T-helper 1 cell treated with Interleukin-12 subunit alpha and Interleukin-12 subunit beta and Interleukin-4 antibody, amounts not matched to agents 30 μg/mL and 1 μg/mL, for 36 hours (primary cell): ENCODE measurements at regions not wholly inside any gene's neighbourhood (a gene's known extent, or its start where the extent isn't known, plus 50 kb on each side); places are given as distances from the start of the nearest gene placed in this dataset.

ENCODE experiments used
- H3K27ac Mint-ChIP-seq: one replicate; pipeline ENCODE4 v1.8.0; 2021; ENCODE audit warnings: mild to moderate bottlenecking, mixed read lengths
- H3K27me3 Mint-ChIP-seq: one replicate; pipeline ENCODE4 v1.8.0; 2021; ENCODE audit warnings: low read depth, mixed read lengths
- H3K36me3 Mint-ChIP-seq: one replicate; pipeline ENCODE4 v1.8.0; 2021; ENCODE audit warnings: low read depth, mixed read lengths
- H3K4me1 Mint-ChIP-seq: one replicate; pipeline ENCODE4 v1.8.0; 2021; ENCODE audit warnings: low read depth, mixed read lengths
- H3K4me3 Mint-ChIP-seq: one replicate; pipeline ENCODE4 v1.8.0; 2021; ENCODE audit warnings: mild to moderate bottlenecking, moderate library complexity, mixed read lengths
- H3K9me3 Mint-ChIP-seq: one replicate; pipeline ENCODE4 v1.8.0; 2021; ENCODE audit warnings: mixed read lengths

DNA sequence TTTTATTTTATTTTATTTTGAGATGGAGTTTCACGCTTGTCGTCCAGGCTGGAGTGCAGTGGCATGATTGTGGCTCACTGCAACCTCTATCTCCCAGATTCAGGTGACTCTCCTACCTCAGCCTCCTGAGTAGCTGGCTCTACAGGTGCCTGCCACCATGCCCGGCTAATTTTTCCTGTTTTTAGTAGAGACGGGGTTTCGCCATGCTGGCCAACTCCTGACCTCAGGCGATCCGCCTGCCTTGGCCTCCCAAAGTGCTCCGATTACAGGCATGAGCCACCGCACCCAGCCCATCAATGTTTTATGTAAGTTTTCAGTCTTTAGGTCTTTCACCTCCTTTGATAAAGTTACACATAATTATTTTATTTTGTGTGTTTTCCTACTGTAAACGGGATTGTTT is 154.6 kb downstream of the COPRS start:
- Mint-ChIP-seq H3K27me3 (peaks cover 18% of the 10 kb centered on the region), H3K9me3 (no peaks in the 10 kb centered on the region), H3K4me1 (no peaks in the 10 kb centered on the region), H3K27ac (no peak overlapping the region), H3K36me3 (no peaks in the 10 kb centered on the region), H3K4me3 (no peak overlapping the region)

DNA sequence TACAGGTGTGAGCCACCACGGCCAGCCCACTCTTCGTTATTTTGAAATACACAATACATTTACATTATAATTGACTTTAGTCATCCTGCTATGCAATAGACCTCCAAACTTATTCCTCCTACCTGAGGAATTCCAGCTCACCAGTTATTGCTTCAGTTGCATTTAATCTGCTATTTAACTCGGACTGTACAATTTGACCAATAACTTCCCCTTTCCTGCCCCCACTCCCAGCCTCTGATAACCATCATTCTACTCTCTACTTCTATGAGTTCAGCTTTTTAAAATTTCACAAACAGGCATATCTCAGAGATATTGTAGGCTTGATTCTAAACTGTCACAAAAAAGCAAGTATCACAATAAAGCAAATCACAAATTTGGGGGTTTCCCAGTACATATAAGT is 157.0 kb downstream of the COPRS start:
- no peak overlapping the region for H3K4me3 Mint-ChIP-seq
- H3K9me3 Mint-ChIP-seq: no peaks in the 10 kb centered on the region
- no peaks in the 10 kb centered on the region for H3K36me3 Mint-ChIP-seq
- peaks cover 18% of the 10 kb centered on the region for H3K27me3 Mint-ChIP-seq
- no peaks in the 10 kb centered on the region for H3K4me1 Mint-ChIP-seq
- H3K27ac Mint-ChIP-seq: no peak overlapping the region

DNA sequence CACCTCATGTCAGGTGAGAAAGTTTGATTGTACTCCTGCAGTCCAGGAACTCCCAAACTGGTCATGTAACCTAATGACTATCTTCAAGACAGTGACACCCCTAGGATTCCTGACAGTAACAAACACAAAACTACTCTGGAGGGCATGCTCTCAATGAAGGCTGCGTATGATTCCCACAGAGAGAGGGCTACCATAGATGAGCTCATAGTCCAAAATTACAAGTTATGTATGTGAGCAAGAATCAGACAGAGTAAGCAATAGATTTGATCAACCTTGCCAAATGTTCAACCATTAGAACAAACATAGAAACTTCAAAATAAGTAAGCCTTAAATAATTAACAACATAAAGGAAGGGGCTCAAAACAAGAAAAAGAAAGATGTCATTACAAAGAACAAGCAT is 158.1 kb downstream of the COPRS start:
- Mint-ChIP-seq H3K4me1 (no peaks in the 10 kb centered on the region), H3K9me3 (no peaks in the 10 kb centered on the region), H3K27ac (no peak overlapping the region), H3K36me3 (no peaks in the 10 kb centered on the region), H3K4me3 (no peak overlapping the region), H3K27me3 (peaks cover 14% of the 10 kb centered on the region)

DNA sequence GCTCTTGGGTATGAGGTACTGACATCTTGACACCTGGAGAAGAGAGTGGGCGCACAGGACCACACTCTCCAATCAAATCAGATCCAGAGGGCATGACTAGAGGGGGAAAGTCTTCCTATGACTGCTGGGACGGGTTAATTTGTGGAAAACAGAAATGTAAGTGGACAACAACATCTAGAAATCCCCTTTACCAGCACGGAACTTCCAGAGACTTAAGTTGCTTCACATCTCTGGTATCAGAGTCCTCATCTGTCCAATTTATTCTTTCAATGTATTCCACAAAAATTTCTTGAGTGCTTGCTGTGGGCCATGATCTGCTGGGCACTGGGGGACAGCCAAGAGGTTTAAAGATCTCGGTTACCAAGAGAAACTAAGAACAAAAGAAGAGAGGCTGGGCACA is 159.2 kb downstream of the COPRS start:
- no peak overlapping the region for H3K27ac Mint-ChIP-seq
- H3K27me3 Mint-ChIP-seq: peaks cover 14% of the 10 kb centered on the region
- H3K4me1 Mint-ChIP-seq: no peaks in the 10 kb centered on the region
- no peaks in the 10 kb centered on the region for H3K36me3 Mint-ChIP-seq
- H3K9me3 Mint-ChIP-seq: no peaks in the 10 kb centered on the region
- no peak overlapping the region for H3K4me3 Mint-ChIP-seq

DNA sequence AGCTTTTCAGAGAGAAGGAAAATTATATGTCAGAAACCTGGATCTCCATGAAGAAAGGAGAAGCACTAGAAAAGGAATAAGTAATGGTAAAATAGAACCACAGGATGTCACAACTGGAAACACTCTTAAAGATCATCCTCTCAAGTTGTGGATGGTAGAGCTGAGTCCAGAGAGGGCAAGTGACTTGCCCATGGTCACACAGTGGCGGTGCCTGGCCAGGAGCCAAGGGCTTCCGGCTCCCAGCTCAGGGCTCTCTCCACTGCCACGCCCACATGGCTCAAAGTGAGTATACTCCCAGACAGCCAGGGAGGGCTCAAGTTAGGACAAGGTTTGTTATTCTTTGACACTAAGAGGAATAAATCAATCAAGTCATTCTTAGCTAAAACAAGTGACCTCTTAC is 159.8 kb downstream of the COPRS start:
- peaks cover 14% of the 10 kb centered on the region for H3K27me3 Mint-ChIP-seq
- H3K9me3 Mint-ChIP-seq: no peaks in the 10 kb centered on the region
- H3K36me3 Mint-ChIP-seq: no peaks in the 10 kb centered on the region
- H3K4me3 Mint-ChIP-seq: no peak overlapping the region
- H3K4me1 Mint-ChIP-seq: no peaks in the 10 kb centered on the region
- H3K27ac Mint-ChIP-seq: no peak overlapping the region

DNA sequence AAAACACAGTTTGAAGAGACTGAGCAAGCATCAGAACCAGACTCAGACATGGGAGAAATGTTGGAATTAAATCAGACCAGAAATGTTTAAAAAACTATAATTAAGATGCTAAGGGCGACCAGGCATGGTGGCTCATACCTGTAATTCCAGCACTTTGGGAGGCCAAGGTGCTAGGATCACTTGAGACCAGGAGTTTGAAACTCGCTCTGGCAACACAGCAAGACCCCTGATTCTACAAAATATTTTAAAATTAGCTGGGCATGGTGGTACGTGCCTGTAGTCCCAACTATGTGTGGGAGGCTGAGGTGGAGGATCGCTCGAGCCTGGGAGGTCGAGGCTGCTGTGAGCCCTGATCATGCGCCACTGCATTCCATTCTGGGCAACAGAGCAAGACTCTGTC is 160.3 kb downstream of the COPRS start:
- Mint-ChIP-seq H3K27me3 (peaks cover 13% of the 10 kb centered on the region), H3K36me3 (no peaks in the 10 kb centered on the region), H3K27ac (no peak overlapping the region), H3K4me1 (no peaks in the 10 kb centered on the region), H3K9me3 (no peaks in the 10 kb centered on the region), H3K4me3 (no peak overlapping the region)

DNA sequence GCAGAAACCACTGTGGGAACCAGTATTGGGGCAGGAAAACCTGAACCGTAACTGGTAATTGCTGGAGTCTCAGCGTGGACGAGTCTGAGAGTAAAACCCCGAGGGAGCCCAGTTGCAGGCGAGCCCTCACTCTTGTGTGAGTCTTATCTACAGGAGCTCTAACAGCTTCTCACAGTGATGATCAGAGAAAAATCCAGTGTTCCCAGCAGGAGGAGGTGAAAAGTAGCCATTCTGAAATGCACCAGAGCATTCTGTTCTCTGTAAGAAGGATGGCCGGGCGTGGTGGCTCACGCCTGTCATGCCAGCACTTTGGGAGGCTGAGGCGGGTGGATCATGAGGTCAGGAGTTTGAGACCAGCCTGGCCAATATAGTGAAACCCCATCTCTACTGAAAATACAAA is 161.2 kb downstream of the COPRS start:
- no peaks in the 10 kb centered on the region for H3K36me3 Mint-ChIP-seq
- H3K4me1 Mint-ChIP-seq: no peaks in the 10 kb centered on the region
- H3K4me3 Mint-ChIP-seq: no peak overlapping the region
- peaks cover 7% of the 10 kb centered on the region for H3K27me3 Mint-ChIP-seq
- H3K27ac Mint-ChIP-seq: no peak overlapping the region
- no peaks in the 10 kb centered on the region for H3K9me3 Mint-ChIP-seq

DNA sequence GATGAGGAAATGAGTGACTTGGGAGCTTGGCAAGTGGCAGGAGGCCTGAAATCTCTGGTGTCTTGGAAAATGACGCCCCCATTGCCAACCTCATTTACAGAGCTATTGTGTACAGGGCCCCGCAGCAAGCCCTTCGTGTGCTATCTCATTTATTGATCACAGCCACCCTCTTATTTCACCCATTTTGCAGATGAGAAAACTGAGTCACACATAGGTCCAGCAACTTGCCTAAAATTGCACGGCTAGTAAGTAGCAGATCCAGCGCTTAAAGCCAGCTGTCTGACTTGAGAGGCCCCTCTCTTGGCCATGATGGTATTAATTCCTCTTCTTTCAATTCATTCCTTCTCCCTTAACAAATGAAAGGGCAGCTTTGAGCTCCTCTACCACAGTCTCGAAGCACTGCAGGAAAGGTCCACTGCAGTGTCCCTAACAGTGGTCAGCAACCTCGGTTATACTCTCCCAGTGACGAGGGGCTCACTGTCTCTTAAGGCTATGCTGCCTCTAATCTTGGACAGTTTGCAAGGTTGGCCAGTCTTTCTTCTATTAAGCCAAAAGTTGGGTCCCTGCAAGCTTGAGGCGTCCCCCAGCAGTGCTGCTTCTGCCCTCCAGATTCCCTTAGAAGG is 162.2 kb downstream of the COPRS start:
- Mint-ChIP-seq H3K9me3 (no peaks in the 10 kb centered on the region), H3K4me1 (no peaks in the 10 kb centered on the region), H3K27me3 (peaks cover 7% of the 10 kb centered on the region), H3K36me3 (no peaks in the 10 kb centered on the region), H3K27ac (no peak overlapping the region), H3K4me3 (no peak overlapping the region)

DNA sequence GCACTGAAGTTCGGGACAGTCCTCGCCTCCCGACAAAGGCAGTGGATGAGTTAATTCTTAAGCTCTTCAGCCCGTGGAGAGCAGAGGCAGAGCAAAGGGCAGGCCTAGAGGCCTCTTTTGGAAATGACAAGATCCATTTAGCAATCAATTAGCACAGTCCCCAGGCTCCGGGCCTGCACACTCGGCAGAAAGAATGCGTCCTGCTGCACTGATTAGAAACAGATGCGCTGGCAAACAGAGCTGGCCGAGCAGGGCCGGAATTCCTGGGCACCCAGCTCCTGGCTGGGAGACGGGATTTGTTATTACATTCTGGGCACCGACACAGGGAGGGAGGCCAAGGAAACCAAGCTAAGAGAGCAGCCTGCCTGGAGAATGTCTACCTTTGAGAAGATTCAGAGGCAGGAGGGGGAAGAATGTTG is 162.9 kb downstream of the COPRS start:
- Mint-ChIP-seq H3K4me3 (no peak overlapping the region), H3K27me3 (peaks cover 6% of the 10 kb centered on the region), H3K9me3 (no peaks in the 10 kb centered on the region), H3K27ac (no peak overlapping the region), H3K4me1 (no peaks in the 10 kb centered on the region), H3K36me3 (no peaks in the 10 kb centered on the region)

DNA sequence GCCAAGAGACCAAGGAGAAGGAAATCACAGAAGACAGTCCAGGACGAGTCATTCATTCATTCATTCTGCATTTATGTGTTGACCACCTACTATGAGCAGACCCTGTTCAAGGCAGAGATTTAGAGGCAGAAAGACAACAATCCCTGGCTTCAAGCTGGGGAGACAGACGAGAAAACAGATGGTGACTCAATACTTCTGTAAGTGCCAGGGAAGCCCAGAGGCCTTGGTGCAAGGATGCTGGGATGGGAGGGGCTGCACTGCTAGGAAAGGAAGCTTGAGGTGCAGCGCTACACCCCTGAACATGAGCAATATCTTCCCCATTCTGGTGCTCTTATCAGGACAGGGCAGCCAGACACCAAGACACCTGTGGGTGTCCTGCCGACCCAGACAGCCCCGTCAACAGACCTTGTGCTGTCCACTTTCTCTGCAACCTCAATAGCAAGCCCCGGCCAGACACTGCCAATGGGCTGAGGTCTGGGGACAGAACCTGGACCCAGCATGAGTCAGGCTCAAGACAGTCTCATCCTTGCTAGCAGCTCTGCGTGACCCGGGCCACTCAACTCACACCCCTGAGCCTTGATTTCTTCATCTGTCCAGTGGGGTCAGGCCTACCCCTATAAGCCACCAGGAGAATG is 163.5 kb downstream of the COPRS start:
- H3K27me3 Mint-ChIP-seq: peaks cover 3% of the 10 kb centered on the region
- H3K4me3 Mint-ChIP-seq: no peak overlapping the region
- no peaks in the 10 kb centered on the region for H3K36me3 Mint-ChIP-seq
- no peaks in the 10 kb centered on the region for H3K9me3 Mint-ChIP-seq
- no peak overlapping the region for H3K27ac Mint-ChIP-seq
- no peaks in the 10 kb centered on the region for H3K4me1 Mint-ChIP-seq

DNA sequence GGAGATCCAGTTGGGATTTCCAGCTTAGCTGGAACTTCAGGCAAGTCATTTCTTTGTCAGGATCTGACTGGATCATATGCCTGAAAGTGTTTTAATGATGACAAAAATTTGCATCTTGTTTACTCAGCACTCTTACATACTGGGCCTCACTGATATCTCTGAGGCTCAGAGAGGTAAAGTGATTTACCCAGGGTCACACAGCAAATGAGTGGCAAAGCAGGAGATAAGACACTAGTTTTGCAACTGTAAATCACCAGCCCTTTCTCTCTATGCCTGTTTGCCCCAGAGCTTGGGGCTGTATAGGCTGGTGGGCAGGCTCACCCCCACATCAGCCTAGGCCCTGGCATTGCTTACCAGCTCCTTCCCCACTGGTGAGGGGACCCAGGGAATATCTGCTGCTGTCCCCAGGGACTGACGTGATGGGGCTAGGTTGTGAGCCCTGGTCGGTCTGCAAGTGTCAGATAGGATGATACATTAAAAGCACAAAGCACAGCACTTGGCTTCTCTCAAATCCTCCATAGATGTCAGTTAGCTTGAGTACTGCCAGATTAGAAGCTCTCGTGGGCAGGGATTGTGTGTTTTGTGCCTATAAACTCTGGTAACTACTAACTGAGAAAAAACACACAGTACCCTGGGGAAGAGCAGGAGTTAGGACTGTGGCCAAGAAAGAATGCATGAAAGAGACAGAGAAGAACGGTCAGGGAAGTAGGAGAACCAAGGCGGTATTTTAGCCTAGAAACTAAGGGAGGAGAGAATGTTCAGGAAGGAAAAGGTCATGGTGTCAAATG is 165.4 kb downstream of the COPRS start:
- Mint-ChIP-seq H3K36me3 (no peaks in the 10 kb centered on the region), H3K27ac (no peak overlapping the region), H3K9me3 (no peaks in the 10 kb centered on the region), H3K4me3 (no peak overlapping the region), H3K27me3 (no peaks in the 10 kb centered on the region), H3K4me1 (no peaks in the 10 kb centered on the region)

DNA sequence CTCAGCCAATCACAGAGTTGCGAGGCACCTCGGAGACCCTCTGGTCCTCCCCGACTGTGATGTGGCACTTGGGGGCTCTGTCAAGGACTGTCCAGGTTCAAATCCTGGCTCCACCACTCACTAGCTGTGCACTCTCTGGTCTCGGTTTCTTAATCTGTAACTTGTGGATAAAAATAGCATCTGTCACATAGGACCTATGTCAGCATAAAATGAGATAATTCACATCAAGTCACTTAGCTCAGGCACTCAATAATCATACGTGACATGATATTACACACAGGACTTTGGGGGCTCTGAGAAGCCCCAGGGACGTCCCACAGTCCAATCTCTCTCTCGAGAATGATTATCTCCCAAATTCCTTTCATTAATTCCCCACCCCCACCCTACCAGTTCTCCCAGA is 166.4 kb downstream of the COPRS start:
- Mint-ChIP-seq H3K36me3 (no peaks in the 10 kb centered on the region), H3K9me3 (no peaks in the 10 kb centered on the region), H3K27ac (no peak overlapping the region), H3K4me3 (no peak overlapping the region), H3K27me3 (no peaks in the 10 kb centered on the region), H3K4me1 (no peaks in the 10 kb centered on the region)

DNA sequence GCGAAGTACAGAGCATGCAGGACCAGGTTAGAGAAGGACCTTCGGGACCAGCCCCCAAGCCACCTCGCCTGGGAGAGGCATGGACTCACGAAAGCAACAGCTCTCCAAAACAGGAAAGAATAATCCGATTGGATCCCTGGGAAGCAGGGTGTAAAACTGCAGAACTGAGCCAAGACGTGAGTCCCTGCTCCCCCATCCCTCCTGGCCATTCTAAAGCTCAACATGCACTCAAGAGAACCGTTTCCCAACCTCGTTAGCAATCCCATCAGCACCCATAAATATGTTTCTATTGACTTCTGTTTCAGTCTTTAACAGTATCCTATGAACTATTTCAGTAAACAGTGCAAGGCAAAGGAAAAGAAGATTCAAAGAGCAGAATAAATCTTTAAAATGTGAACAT is 167.0 kb downstream of the COPRS start:
- Mint-ChIP-seq H3K36me3 (no peaks in the 10 kb centered on the region), H3K4me3 (no peak overlapping the region), H3K27me3 (no peaks in the 10 kb centered on the region), H3K27ac (no peak overlapping the region), H3K4me1 (no peaks in the 10 kb centered on the region), H3K9me3 (no peaks in the 10 kb centered on the region)

DNA sequence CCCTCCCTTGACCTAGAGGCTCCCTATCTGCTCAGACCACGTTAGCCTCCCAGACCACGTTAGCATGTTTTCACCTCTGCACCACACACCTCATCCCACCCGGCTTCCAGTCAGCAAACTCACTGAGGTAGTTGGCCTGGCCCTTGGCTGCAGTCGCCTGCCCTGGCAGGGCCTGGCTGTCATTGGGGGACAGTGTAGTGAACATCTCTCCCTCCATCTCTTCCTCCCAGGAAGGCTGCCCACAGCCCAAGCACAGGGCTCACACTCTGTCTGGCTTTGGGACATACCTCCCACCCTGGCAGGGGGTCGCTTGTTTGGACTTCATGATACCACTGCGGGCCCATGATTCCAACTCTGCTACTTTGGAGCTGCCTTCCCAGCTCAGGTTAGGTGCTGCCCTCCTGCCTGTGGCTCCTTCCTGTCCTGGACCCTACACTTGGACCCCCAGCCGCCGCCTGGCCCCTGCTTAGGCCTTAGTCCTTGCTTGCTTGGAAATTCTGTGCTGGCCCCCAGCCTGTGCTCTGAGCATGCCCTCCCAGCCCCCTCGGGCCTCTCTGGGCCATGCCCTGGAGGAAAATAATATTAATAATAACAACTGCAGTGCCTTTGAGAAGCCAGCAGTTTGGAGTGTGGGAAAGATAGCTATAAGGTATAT is 167.7 kb downstream of the COPRS start:
- Mint-ChIP-seq H3K36me3 (no peaks in the 10 kb centered on the region), H3K27me3 (no peaks in the 10 kb centered on the region), H3K4me1 (no peaks in the 10 kb centered on the region), H3K27ac (no peak overlapping the region), H3K9me3 (no peaks in the 10 kb centered on the region), H3K4me3 (no peak overlapping the region)

DNA sequence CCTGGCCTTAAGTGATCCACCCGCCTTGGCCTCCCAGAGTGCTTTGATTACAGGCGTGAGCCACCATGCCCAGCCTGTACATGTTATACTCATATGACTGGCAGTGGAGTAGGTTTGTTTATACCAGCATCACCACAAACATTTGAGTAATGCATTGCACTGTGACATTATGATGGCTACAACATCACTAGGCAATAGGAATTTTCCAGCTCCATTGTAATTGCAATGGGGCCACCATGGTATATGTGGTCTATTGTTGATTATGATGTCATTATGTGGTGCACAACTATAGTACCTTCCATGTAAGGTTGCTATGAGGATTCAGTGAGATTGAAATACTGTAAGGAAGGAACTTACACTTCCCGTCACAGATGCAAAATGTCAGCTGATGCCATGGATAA is 168.9 kb downstream of the COPRS start:
- Mint-ChIP-seq H3K4me1 (no peaks in the 10 kb centered on the region), H3K27ac (no peak overlapping the region), H3K4me3 (no peak overlapping the region), H3K27me3 (peaks cover 3% of the 10 kb centered on the region), H3K9me3 (no peaks in the 10 kb centered on the region), H3K36me3 (no peaks in the 10 kb centered on the region)
